ENCODE measurements at regions not wholly inside any gene's neighbourhood (a gene's known extent, or its start where the extent isn't known, plus 50 kb on each side); places are given as distances from the start of the nearest gene placed in this dataset.

DNA sequence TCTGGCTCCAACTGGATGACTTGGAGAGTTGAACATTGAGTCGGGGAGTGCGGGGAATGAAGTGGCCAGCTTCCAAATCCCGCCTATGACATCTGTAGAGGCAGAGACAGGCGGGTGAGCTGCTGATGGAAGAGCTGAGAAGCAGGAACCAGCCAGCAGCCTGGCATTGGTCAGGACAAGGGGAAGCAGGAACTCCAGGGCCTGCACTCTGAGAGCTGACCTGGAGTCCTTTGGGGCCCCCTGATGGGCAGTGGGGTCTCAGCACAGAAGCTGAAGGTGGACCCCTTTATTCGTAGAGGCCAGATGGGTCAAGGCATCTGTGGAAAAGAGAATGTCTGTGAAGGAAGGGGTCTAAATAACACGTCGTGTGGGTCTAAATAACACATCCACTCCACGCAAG is 57.0 kb downstream of the SEC61G start:
- TF ChIP-seq CTCF (IDR thresholded peaks at IDR 0.05), result no peak

GRCh38 chr7:54699715-54700114 is 59.3 kb downstream of the SEC61G start:
- TF ChIP-seq CTCF (IDR thresholded peaks at IDR 0.05) (no peak), POLR2A (IDR thresholded peaks at IDR 0.05) (no peak)
- no peaks in the 10 kb centered on the region for H3K9me3 ChIP-seq
- no peaks in the 10 kb centered on the region for H3K36me3 ChIP-seq
- no peak overlapping the region for H3K27ac ChIP-seq
- no peaks in the 10 kb centered on the region for H3K4me1 ChIP-seq
- intact Hi-C loops (cut with DNase I), result no loop called here
- no peaks in the 10 kb centered on the region for H3K27me3 ChIP-seq
- WGBS, 4 donors, result 68 to 86% (median 83%) methylated on average over 5 of the region's 5 CpGs
- DNase-seq (no peak), ATAC-seq (no peak)
- H3K4me3 ChIP-seq, result no peak overlapping the region

More for the DNA sequence above, 57.0 kb downstream of the SEC61G start:
- intact Hi-C loops (cut with DNase I), result no loop called here
- no peak for ATAC-seq
- H3K9me3 ChIP-seq, result no peaks in the 10 kb centered on the region
- H3K4me3 ChIP-seq, result no peak overlapping the region
- 83 to 87% (median 85%) methylated on average over 8 of the region's 8 CpGs for WGBS, 4 donors
- H3K27me3 ChIP-seq, result no peaks in the 10 kb centered on the region
- H3K27ac ChIP-seq, result no peak overlapping the region
- no peaks in the 10 kb centered on the region for H3K36me3 ChIP-seq
- H3K4me1 ChIP-seq, result no peaks in the 10 kb centered on the region
- DNase-seq, result no peak

GRCh38 chr7:54697659-54698186 is 61.3 kb downstream of the SEC61G start:
- ATAC-seq (no peak), DNase-seq (no peak)
- intact Hi-C loops (cut with DNase I), result no loop called here
- H3K36me3 ChIP-seq, result no peaks in the 10 kb centered on the region
- H3K9me3 ChIP-seq, result no peaks in the 10 kb centered on the region
- 62 to 84% (median 69%) methylated on average over 21 to 32 of the region's 32 CpGs for WGBS, 4 donors
- no peaks in the 10 kb centered on the region for H3K27me3 ChIP-seq
- H3K4me1 ChIP-seq, result no peaks in the 10 kb centered on the region
- H3K4me3 ChIP-seq, result no peak overlapping the region
- H3K27ac ChIP-seq, result no peak overlapping the region
- no peak for TF ChIP-seq CTCF (IDR thresholded peaks at IDR 0.05)
- TF ChIP-seq POLR2A (IDR thresholded peaks at IDR 0.05), result no peak

DNA sequence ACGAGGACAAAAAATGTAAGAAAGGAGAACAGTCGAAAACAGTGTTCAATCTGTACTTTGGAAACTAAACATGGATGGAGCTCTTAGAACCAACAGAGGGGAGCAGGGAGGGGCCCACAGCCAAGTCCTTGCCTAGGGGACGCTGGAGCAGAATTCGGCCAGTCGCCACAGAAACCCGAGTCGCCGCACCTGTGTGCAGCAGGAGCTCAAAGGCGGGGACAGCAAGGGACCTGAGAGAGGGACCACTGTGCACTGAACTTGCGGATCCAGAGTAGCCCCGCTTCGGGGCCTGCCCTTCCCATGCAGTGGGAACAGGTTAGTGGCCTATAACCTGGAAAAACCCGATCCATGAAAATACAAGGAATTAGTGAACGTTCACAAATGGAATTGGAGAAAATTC is 68.1 kb downstream of the SEC61G start:
- intact Hi-C loops (cut with DNase I), result no loop called here
- TF ChIP-seq POLR2A (IDR thresholded peaks at IDR 0.05) (no peak), CTCF (IDR thresholded peaks at IDR 0.05) (no peak)
- no peak for ATAC-seq
- H3K4me1 ChIP-seq, result no peaks in the 10 kb centered on the region
- 83 to 89% (median 87%) methylated on average over 14 of the region's 14 CpGs for WGBS, 4 donors
- no peak for DNase-seq
- H3K9me3 ChIP-seq, result no peaks in the 10 kb centered on the region
- no peak overlapping the region for H3K27ac ChIP-seq
- H3K36me3 ChIP-seq, result no peaks in the 10 kb centered on the region
- H3K27me3 ChIP-seq, result no peaks in the 10 kb centered on the region
- no peak overlapping the region for H3K4me3 ChIP-seq
